H1 (cell line): ENCODE measurements at regions not wholly inside any gene's neighbourhood (a gene's known extent, or its start where the extent isn't known, plus 50 kb on each side); places are given as distances from the start of the nearest gene placed in this dataset.

ENCODE experiments used
- EP300 ChIP-seq, 2 experiments: IDR thresholded peaks; 1 replicate in 1 of 2; 2 replicates in 1 of 2; pipeline ENCODE4 v1.6.1; 2011 to 2012; ENCODE audit warnings: low read depth in 2 of 2, low read length in 2 of 2, mild to moderate bottlenecking in 2 of 2, borderline replicate concordance in 1 of 2, inconsistent platforms in 1 of 2, moderate library complexity in 1 of 2
- EZH2 ChIP-seq: fragments of 200-600 bp; sonication (generic); IDR thresholded peaks from 2 replicates; pipeline ENCODE4 v1.7.1; 2012; ENCODE audit warnings: low read depth, mild to moderate bottlenecking, moderate library complexity, low read length, inconsistent platforms; ENCODE audit not compliant: severe bottlenecking
- HDAC6 ChIP-seq: IDR thresholded peaks from one replicate; pipeline ENCODE4 v1.7.1; 2012; ENCODE audit warnings: low read depth, mild to moderate bottlenecking, inconsistent platforms, low read length, moderate library complexity
- SP1 ChIP-seq: IDR thresholded peaks from 2 replicates; pipeline ENCODE4 v1.6.1; 2011; ENCODE audit warnings: low read depth, low read length
- ZNF274 ChIP-seq: IDR thresholded peaks from 2 replicates; pipeline ENCODE4 v1.7.0; 2012; ENCODE audit warnings: low read length, borderline replicate concordance; ENCODE audit errors: extremely low read depth
- TF ChIP-seq, protein P1 (sequence below), 3 experiments: IDR thresholded peaks; 1 replicate in 2 of 3; 2 replicates in 1 of 3; pipeline versions ENCODE4 v1.5.1 to v1.6.1; 2011; ENCODE audit warnings: low read length in 3 of 3, mild to moderate bottlenecking in 3 of 3, inconsistent platforms in 2 of 3, low read depth in 1 of 3, moderate library complexity in 1 of 3; ENCODE audit not compliant: insufficient read depth in 1 of 3; ENCODE audit errors: control extremely low read depth in 1 of 3

DNA sequence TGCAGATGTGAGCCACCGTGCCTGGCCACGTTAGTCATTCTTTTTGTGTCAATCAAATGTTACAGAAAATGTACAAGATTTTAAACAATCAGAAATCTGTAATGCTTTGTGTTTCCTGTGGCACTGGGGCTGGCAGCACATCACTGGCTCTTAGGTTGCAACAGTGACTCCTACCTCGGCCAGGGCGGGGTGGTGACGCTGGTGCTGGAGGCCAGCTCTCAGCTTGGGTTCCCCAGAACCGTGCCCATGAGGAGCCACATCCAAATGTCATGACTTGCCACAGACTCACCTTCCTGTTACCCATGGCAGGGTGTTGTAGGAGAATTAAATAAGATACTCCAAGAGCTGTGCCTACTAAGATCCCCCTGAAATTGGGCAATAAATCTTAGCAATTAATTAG, 161.7 kb downstream of the TEX29 start:
- no peak for TF ChIP-seq EP300 (IDR thresholded peaks at IDR 0.05; ENCODE audit: borderline replicate concordance in 1 of 2, low read depth in 2 of 2, low read length in 2 of 2)
- TF ChIP-seq, protein P1, sequence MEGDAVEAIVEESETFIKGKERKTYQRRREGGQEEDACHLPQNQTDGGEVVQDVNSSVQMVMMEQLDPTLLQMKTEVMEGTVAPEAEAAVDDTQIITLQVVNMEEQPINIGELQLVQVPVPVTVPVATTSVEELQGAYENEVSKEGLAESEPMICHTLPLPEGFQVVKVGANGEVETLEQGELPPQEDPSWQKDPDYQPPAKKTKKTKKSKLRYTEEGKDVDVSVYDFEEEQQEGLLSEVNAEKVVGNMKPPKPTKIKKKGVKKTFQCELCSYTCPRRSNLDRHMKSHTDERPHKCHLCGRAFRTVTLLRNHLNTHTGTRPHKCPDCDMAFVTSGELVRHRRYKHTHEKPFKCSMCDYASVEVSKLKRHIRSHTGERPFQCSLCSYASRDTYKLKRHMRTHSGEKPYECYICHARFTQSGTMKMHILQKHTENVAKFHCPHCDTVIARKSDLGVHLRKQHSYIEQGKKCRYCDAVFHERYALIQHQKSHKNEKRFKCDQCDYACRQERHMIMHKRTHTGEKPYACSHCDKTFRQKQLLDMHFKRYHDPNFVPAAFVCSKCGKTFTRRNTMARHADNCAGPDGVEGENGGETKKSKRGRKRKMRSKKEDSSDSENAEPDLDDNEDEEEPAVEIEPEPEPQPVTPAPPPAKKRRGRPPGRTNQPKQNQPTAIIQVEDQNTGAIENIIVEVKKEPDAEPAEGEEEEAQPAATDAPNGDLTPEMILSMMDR (IDR thresholded peaks at IDR 0.05; ENCODE audit: control extremely low read depth in 1 of 3, insufficient read depth in 1 of 3, low read depth in 1 of 3, low read length in 3 of 3): no peak
- no peak for TF ChIP-seq EZH2
- no peak for TF ChIP-seq SP1
- TF ChIP-seq HDAC6: no peak
- TF ChIP-seq ZNF274: no peak
